ENCODE measurements at regions not wholly inside any gene's neighbourhood (a gene's known extent, or its start where the extent isn't known, plus 50 kb on each side); places are given as distances from the start of the nearest gene placed in this dataset.
"Not testable (repeated sequence)": the region's sequence is repeated elsewhere in the genome, so short reads cannot be mapped to it uniquely, and the experiment has no call there.

DNA sequence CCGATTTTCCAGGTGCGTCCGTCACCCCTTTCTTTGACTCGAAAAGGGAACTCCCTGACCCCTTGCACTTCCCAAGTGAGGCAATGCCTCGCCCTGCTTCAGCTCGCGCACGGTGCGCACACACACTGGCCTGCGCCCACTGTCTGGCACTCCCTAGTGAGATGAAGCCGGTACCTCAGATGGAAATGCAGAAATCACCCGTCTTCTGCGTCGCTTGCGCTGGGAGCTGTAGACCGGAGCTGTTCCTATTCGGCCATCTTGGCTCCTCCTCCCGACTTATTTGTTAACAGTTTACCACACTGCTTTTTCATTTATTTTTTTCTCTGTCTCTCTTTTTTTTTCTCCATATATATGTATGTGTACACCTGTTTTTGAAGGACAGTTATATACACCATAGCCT lies 112.2 kb downstream of the MAD2L1 start:
- H3K4me1 Mint-ChIP-seq (ENCODE audit: low read depth); H3K27me3 Mint-ChIP-seq; H3K4me3 Mint-ChIP-seq; H3K36me3 Mint-ChIP-seq (ENCODE audit: low read depth); H3K9me3 Mint-ChIP-seq; H3K27ac Mint-ChIP-seq: not testable (repeated sequence)

DNA sequence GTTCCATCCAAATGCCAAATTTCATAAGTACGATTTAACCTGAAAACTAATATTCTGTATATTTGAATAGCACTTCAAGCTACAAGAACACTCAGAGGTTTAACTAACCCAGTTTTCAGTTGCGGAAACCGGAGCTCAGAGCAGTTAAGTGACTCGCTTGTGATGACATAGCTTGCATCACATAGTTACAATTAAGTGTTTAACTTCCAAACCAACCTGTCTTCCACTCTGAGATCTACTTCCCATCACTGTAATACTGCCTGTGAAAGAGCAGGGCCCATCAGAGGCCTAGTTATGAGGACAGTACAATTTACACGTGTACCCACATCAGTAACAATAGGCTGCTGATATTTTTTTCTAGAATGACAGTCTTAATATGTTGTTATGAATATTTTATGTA lies 120.3 kb downstream of the MAD2L1 start:
- H3K36me3 Mint-ChIP-seq (ENCODE audit: low read depth) = no peaks in the 10 kb centered on the region

DNA sequence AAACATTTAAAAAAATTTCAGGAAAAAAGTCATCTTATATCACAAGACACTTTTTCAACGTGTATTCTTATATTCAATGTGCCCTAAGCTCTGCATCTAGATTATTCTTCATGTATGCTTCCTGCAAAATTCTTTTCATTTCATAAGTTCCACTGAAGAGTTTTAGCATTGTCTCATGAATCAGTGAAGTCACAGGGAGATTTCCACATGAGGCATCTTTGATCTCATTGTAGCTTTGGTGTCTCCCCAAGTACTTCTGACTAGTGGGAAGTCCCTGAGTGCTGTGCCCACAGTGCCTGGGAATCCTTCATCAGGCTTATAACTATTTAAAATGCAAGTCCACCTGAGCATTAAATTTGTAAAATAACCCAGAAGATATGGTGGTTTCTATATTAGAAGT lies 123.8 kb downstream of the MAD2L1 start:
- no peaks in the 10 kb centered on the region for H3K9me3 Mint-ChIP-seq
- no peaks in the 10 kb centered on the region for H3K4me1 Mint-ChIP-seq (ENCODE audit: low read depth)
- H3K27ac Mint-ChIP-seq = no peak overlapping the region
- H3K4me3 Mint-ChIP-seq = no peak overlapping the region
- H3K27me3 Mint-ChIP-seq = peaks cover 5% of the 10 kb centered on the region
- H3K36me3 Mint-ChIP-seq (ENCODE audit: low read depth) = no peaks in the 10 kb centered on the region

More for the DNA sequence above, 120.3 kb downstream of the MAD2L1 start:
- no peaks in the 10 kb centered on the region for H3K4me1 Mint-ChIP-seq (ENCODE audit: low read depth)
- H3K27ac Mint-ChIP-seq = no peak overlapping the region
- H3K4me3 Mint-ChIP-seq = no peak overlapping the region
- H3K27me3 Mint-ChIP-seq = no peaks in the 10 kb centered on the region
- H3K9me3 Mint-ChIP-seq = no peaks in the 10 kb centered on the region

DNA sequence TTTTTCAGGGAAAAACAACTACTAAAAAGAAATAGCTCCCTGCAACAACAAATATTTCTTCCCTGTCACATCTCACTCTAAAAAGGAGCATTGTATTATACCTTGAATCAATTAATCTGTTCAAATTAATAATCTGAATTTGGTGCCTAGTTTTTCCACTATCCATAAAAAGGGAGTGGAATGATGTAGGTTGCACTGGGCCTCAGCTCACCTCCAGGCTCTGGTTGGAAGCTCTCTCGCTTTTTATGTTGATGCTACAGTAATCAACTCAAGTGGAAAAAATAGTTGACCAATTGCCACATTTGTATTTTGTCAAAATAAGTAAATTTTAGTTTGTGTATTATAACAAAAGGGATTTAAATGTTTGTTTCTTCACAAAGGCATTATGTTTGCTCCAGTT lies 126.1 kb downstream of the MAD2L1 start:
- Mint-ChIP-seq H3K4me1 (ENCODE audit: low read depth) (no peaks in the 10 kb centered on the region), H3K9me3 (no peaks in the 10 kb centered on the region), H3K27ac (no peak overlapping the region), H3K27me3 (peaks cover 5% of the 10 kb centered on the region), H3K4me3 (no peak overlapping the region), H3K36me3 (ENCODE audit: low read depth) (no peaks in the 10 kb centered on the region)

DNA sequence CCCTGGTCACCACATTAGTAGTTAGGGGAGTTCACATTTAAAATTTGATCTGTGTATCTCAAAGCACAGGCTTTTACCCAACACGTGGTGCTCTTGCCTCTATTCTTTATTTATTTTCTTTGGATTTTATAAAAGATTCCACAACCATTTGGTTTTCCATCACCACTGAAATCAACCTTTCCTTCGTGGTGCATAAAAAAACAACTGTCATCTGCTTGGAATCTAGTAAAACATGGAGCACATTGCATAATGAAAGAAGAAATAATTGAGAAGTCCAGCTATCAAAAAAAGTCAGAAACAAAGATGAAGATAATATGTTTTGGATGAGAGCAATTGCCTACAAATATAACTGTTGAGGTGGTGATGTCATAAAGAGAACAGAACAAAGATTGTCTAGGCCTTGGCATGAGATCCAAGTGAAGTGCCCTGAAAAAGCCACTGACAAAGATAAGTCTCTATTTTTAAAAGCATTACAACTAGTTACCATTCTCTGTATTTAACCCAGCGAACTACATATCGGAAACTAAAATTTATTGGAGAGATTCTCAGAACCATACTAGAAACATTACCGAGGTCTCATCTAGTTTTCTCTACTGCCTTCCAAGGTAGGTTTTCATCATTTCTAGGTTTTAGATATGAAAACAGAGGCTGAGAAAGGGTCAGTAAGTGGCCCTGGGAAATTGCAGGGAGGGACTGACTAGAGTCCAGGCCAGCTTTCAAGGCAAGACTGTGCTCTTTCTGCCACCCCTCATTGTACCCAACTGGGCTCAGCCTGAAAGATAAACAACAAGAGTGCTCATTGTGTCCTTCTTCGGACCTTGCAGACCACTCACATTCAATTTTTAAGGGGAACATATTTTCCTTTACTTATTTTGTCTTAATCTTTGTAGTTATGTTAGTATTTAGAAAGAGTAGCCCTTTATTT lies 127.3 kb downstream of the MAD2L1 start:
- Mint-ChIP-seq H3K27me3 (peaks cover 5% of the 10 kb centered on the region), H3K4me1 (ENCODE audit: low read depth) (no peaks in the 10 kb centered on the region), H3K9me3 (no peaks in the 10 kb centered on the region), H3K4me3 (no peak overlapping the region), H3K27ac (no peak overlapping the region), H3K36me3 (ENCODE audit: low read depth) (no peaks in the 10 kb centered on the region)

DNA sequence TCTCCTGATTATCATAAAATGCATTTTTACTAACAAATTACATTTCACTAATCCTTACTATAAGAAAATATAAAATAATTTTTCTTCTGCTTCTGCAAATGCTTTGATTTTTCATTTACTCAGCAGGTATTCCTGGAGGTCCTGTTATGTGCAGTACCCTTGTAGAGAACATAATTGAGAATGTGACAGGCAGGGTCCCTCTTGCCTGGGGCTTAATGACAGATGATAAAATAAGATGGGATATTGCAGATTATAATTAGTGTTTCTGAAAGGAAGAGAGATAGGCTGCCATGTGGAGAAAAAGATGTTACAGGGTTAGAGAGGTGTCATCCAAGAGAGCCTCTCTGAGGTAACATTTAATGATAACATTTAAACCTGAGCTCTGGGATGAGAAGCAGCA lies 128.9 kb downstream of the MAD2L1 start:
- no peaks in the 10 kb centered on the region for H3K36me3 Mint-ChIP-seq (ENCODE audit: low read depth)
- no peak overlapping the region for H3K27ac Mint-ChIP-seq

DNA sequence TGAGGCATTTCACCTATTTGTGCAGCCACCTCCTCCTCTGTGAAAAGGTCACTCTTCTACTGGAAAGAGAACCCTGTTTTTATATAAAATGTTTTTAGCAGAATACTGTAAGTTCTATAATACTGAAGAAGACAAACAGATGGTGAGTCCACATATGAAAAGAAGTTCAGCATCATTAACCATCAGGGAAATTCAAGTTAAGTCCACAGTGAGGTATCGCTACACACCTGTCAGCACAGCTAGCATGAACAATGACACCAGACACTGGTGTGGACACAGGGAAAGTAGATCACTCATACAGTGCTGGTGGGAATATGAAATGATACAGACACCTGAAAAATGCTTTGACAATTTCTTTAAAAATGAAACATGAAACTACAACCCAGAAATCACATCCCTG lies 133.0 kb downstream of the MAD2L1 start:
- Mint-ChIP-seq H3K27me3 (peaks cover 5% of the 10 kb centered on the region), H3K9me3 (no peaks in the 10 kb centered on the region), H3K36me3 (ENCODE audit: low read depth) (no peaks in the 10 kb centered on the region), H3K27ac (no peak overlapping the region), H3K4me3 (no peak overlapping the region), H3K4me1 (ENCODE audit: low read depth) (no peaks in the 10 kb centered on the region)

More for the DNA sequence above, 128.9 kb downstream of the MAD2L1 start:
- H3K27me3 Mint-ChIP-seq = peaks cover 5% of the 10 kb centered on the region
- H3K4me1 Mint-ChIP-seq (ENCODE audit: low read depth) = no peaks in the 10 kb centered on the region
- no peak overlapping the region for H3K4me3 Mint-ChIP-seq
- no peaks in the 10 kb centered on the region for H3K9me3 Mint-ChIP-seq

DNA sequence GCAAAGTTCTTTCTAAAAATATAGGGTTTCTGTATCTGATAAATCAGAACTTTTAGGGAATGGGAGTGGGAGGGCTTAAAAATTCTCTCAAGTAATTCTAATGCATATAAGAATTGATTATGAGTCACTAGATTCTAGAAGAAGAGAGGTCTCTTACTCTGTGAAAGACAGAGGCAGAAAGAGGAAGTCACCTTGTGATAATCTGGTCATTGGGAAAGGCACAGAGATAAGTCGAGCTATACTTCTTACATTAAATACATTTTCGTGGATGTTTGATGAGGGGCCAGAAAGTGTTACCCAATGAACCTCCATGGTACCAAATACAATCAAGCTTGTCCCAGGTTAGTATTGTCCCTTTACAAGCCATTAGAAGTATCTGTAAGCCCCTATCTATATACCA lies 134.4 kb downstream of the MAD2L1 start:
- H3K4me3 Mint-ChIP-seq = no peak overlapping the region
- H3K27ac Mint-ChIP-seq = no peak overlapping the region
- no peaks in the 10 kb centered on the region for H3K27me3 Mint-ChIP-seq
- H3K9me3 Mint-ChIP-seq = no peaks in the 10 kb centered on the region
- no peaks in the 10 kb centered on the region for H3K4me1 Mint-ChIP-seq (ENCODE audit: low read depth)
- H3K36me3 Mint-ChIP-seq (ENCODE audit: low read depth) = no peaks in the 10 kb centered on the region

DNA sequence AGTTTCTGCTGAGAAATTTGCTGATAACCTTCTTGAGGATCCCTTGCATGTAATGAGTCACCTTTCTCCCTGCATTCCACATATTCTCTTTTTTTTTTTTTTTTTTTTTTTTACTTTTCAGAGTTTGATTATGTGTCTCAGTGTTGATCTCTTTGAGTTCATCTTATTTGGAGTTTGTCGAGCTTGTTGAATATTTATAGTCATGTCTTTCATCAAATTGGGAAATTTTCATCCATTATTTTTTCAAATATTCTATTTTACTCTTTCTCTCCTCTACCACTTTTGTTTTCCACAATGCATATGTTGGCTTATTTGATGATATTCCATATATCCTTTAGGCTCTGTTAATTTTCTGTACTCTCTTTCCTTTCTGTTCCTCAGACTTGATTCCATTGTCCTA lies 136.1 kb downstream of the MAD2L1 start:
- H3K4me1 Mint-ChIP-seq (ENCODE audit: low read depth) = no peaks in the 10 kb centered on the region
- no peaks in the 10 kb centered on the region for H3K9me3 Mint-ChIP-seq
- H3K36me3 Mint-ChIP-seq (ENCODE audit: low read depth) = no peaks in the 10 kb centered on the region
- H3K4me3 Mint-ChIP-seq = no peak overlapping the region
- H3K27ac Mint-ChIP-seq = no peak overlapping the region
- no peaks in the 10 kb centered on the region for H3K27me3 Mint-ChIP-seq

DNA sequence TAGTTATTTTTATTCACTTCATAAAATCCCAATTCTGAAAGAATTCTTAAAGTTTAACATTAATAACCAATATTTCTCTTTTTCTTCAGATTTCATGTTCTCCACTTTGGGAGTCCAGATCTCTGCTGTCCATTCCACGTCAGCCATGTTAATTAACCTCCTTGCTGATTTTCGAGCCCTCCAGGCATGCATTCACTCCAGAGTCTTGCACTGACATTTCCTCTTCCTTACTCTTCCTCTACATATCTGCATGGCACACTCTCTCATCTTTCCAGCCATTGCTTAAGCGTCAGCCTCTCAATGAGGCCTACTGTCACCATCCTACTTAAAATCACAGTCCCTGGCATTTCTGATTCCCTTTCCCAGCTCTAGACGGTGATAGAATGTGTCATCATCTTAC lies 144.8 kb downstream of the MAD2L1 start:
- Mint-ChIP-seq H3K4me3 (no peak overlapping the region), H3K27me3 (no peaks in the 10 kb centered on the region), H3K27ac (peak overlapping the region; percentile 24)

DNA sequence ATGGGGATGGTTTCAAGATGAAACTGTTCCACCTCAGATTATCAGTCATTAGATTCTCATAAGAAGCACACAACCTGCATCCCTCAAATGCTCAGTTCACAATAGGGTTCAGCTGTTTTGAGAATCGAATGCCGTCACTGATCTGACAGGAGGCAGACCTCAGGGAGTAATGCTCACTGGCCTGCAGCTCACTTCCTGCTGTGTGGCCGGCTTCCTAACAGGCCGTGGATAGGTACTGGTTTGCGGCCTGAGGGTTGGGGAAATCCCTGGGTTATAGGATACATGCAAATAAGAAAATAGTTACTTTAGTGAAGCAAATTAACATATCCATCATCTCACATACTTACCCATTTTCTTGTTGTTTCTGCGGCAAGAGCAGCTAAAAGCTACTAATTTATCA lies 160.4 kb downstream of the MAD2L1 start:
- Mint-ChIP-seq H3K9me3 (peaks cover 7% of the 10 kb centered on the region), H3K4me1 (ENCODE audit: low read depth) (no peaks in the 10 kb centered on the region), H3K36me3 (ENCODE audit: low read depth) (no peaks in the 10 kb centered on the region), H3K4me3 (no peak overlapping the region), H3K27me3 (no peaks in the 10 kb centered on the region), H3K27ac (no peak overlapping the region)

More for the DNA sequence above, 144.8 kb downstream of the MAD2L1 start:
- H3K4me1 Mint-ChIP-seq (ENCODE audit: low read depth) = no peaks in the 10 kb centered on the region
- H3K36me3 Mint-ChIP-seq (ENCODE audit: low read depth) = no peaks in the 10 kb centered on the region
- peaks cover 3% of the 10 kb centered on the region for H3K9me3 Mint-ChIP-seq

DNA sequence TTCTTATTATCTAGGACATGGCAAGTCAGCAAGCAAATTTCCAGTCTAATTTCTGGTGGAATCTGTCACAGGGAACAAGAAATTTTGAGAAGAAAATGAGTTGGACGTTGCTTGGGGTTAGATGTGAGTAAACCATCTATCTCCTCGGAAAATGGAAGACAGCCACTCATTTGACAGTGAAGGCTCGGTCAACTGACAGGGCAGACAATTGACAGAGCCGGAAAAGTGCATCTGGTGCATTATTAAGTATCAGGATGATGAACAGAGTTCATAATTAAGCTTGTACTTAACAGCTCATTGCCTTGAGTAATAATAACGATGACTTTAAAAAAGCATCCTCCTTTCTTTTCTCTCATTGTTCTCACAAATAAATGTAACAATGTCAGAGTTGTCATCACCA lies 168.4 kb downstream of the MAD2L1 start:
- no peaks in the 10 kb centered on the region for H3K36me3 Mint-ChIP-seq (ENCODE audit: low read depth)
- peaks cover 3% of the 10 kb centered on the region for H3K27me3 Mint-ChIP-seq
- no peaks in the 10 kb centered on the region for H3K4me1 Mint-ChIP-seq (ENCODE audit: low read depth)
- H3K9me3 Mint-ChIP-seq = no peaks in the 10 kb centered on the region
- no peak overlapping the region for H3K27ac Mint-ChIP-seq
- no peak overlapping the region for H3K4me3 Mint-ChIP-seq

DNA sequence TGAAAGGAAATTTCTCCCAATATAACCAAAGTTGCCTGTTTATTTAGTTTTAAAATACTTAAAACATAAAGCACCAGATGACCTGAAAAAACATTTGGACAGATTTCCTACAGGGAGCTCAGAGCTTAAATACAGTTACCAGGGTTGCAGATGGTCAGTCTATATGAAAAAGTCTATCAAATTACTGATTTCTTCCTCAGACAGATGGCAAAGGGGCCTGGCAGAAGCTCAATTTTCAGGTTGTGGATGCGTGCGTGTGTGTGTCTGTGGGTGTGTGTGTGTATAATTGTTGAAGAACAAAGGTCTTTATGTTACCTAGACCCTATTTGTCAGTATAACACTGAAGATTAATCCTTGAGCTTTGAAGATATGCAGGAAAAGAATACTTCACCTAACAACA lies 169.4 kb downstream of the MAD2L1 start:
- Mint-ChIP-seq H3K4me1 (ENCODE audit: low read depth) (no peaks in the 10 kb centered on the region), H3K4me3 (no peak overlapping the region), H3K27ac (no peak overlapping the region), H3K36me3 (ENCODE audit: low read depth) (no peaks in the 10 kb centered on the region), H3K27me3 (peaks cover 3% of the 10 kb centered on the region), H3K9me3 (no peaks in the 10 kb centered on the region)

DNA sequence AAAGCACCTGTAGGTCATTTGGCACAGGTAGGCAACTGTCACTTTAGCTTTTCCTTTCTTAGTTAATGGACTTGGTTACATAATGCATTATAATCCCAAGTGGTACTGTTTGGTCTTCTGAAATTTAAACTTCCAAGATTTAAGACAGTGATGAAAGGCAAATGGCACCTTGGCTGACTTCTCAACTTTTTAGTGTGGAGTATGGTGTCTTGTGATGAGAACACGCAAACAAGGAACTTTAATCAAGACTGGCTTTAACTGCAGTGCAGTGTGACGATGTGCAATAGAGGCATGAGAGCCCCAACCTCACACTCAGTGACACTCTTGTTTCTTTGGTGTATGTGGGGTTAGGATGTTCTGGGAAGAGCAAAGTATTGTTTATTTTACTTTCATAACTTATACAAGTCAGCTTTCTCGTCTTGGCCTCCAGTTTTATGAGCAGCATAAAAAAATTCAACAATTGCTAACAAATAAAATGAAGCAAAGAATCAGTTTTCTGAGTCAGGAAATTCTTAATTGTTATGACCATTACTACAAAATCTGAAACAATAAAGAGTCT lies 171.9 kb downstream of the MAD2L1 start:
- Mint-ChIP-seq H3K9me3 (no peaks in the 10 kb centered on the region), H3K4me3 (no peak overlapping the region), H3K4me1 (ENCODE audit: low read depth) (no peaks in the 10 kb centered on the region), H3K27me3 (peaks cover 3% of the 10 kb centered on the region), H3K36me3 (ENCODE audit: low read depth) (no peaks in the 10 kb centered on the region), H3K27ac (no peak overlapping the region)

DNA sequence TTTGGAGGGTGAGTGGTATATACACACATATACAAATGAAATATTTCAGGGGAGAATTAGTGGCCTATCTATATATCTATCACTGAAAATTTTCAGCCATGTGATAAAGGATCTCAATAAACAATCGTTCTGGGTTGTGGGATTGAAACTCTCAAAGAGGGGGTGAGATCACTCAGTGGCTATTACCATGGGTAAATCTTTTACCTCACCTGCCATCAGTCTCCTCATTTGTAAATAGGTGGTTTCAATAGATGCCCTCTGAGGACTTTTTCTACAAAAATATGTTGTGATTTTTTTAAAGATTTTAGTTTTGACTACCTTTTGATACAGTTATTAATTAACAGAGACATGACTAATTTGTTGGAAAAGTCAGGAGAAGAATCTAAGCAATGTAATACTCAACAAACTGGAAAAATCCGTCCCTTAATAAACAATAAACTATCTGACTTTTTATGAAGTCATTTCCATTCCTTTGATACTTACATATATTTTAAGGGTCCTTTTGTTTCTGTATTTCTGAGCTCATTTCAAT lies 192.8 kb downstream of the MAD2L1 start:
- H3K4me3 Mint-ChIP-seq = no peak overlapping the region

More for the DNA sequence above, 192.8 kb downstream of the MAD2L1 start:
- no peaks in the 10 kb centered on the region for H3K9me3 Mint-ChIP-seq
- no peaks in the 10 kb centered on the region for H3K27me3 Mint-ChIP-seq
- H3K4me1 Mint-ChIP-seq (ENCODE audit: low read depth) = no peaks in the 10 kb centered on the region
- H3K36me3 Mint-ChIP-seq (ENCODE audit: low read depth) = no peaks in the 10 kb centered on the region
- H3K27ac Mint-ChIP-seq = no peak overlapping the region

Measured in stimulated activated naive CD8-positive, alpha-beta T cell treated with anti-CD3 and anti-CD28 coated beads, Interleukin-15, Interleukin-2, amounts not matched to agents 100 ng/mL and 50 ng/mL, for 24 hours (primary cell).